A549 (cell line): ENCODE measurements at regions not wholly inside any gene's neighbourhood (a gene's known extent, or its start where the extent isn't known, plus 50 kb on each side); places are given as distances from the start of the nearest gene placed in this dataset.

Experiments used
- CTCF ChIP-seq: fragments of >200 bp; sonication (Bioruptor Twin); formaldehyde crosslinking; IDR thresholded peaks from 3 replicates; pipeline ENCODE4 v1.5.1; 2016
- ELK1 ChIP-seq: fragments of 150-350 bp; IDR thresholded peaks from 2 replicates; pipeline ENCODE4 v1.6.1; 2014; ENCODE audit warnings: low read depth, mild to moderate bottlenecking, low read length
- EP300 ChIP-seq, 2 experiments: fragments of >200 bp; sonication (Bioruptor Twin); formaldehyde crosslinking; IDR thresholded peaks; 2 replicates in 1 of 2; 3 replicates in 1 of 2; pipeline ENCODE4 v1.6.1; 2016 to 2017
- RNF2 ChIP-seq: fragments of 200-600 bp; sonication (generic); IDR thresholded peaks from 2 replicates; pipeline ENCODE4 v1.6.1; 2016; ENCODE audit warnings: low read depth, mild to moderate bottlenecking, antibody characterized with exemption, moderate library complexity, borderline replicate concordance
- SMC3 ChIP-seq: fragments of >200 bp; sonication (Bioruptor Twin); formaldehyde crosslinking; IDR thresholded peaks from 3 replicates; pipeline ENCODE4 v1.6.1; 2018; ENCODE audit warnings: inconsistent platforms

- TF ChIP-seq SMC3 (no peak), RNF2 (no peak), EP300 (IDR thresholded peaks at IDR 0.05) (no peak), CTCF (no peak), ELK1 (no peak)
These were observed 86.8 kb downstream of the NSUN2 start for GRCh38 chr5:6545770-6546690.
